ENCODE measurements at regions not wholly inside any gene's neighbourhood (a gene's known extent, or its start where the extent isn't known, plus 50 kb on each side); places are given as distances from the start of the nearest gene placed in this dataset.

GRCh38 chr5:57705769-57706168, 223.2 kb upstream of the ACTBL2 start:
- DNase-seq (ENCODE audit: low read depth): no peak

GRCh38 chr5:57703721-57704120, 221.1 kb upstream of the ACTBL2 start:
- DNase-seq (ENCODE audit: low read depth): no peak

- DNase-seq (ENCODE audit: low read depth): no peak
Measured at GRCh38 chr5:57700484-57700883, 217.9 kb upstream of the ACTBL2 start.

- DNase-seq (ENCODE audit: low read depth): no peak
Measured at GRCh38 chr5:57700072-57700471, 217.5 kb upstream of the ACTBL2 start.

GRCh38 chr5:57698802-57699201, 216.2 kb upstream of the ACTBL2 start:
- DNase-seq (ENCODE audit: low read depth): no peak

- DNase-seq (ENCODE audit: low read depth): no peak
Measured at GRCh38 chr5:57698086-57698485, 215.5 kb upstream of the ACTBL2 start.

- no peak for DNase-seq (ENCODE audit: low read depth)
Measured at GRCh38 chr5:57696825-57697570, 214.4 kb upstream of the ACTBL2 start.

- no peak for DNase-seq (ENCODE audit: low read depth)
Measured at GRCh38 chr5:57696389-57696769, 213.8 kb upstream of the ACTBL2 start.

GRCh38 chr5:57695706-57696388, 213.2 kb upstream of the ACTBL2 start:
- no peak for DNase-seq (ENCODE audit: low read depth)

GRCh38 chr5:57695179-57695578, 212.6 kb upstream of the ACTBL2 start:
- DNase-seq (ENCODE audit: low read depth): no peak

GRCh38 chr5:57693488-57694305, 211.1 kb upstream of the ACTBL2 start:
- DNase-seq (ENCODE audit: low read depth): no peak

GRCh38 chr5:57692582-57693487, 210.2 kb upstream of the ACTBL2 start:
- DNase-seq (ENCODE audit: low read depth): peak; percentile 84

- DNase-seq (ENCODE audit: low read depth): no peak
Measured at GRCh38 chr5:57690724-57691123, 208.1 kb upstream of the ACTBL2 start.

GRCh38 chr5:57687596-57687995, 205.0 kb upstream of the ACTBL2 start:
- peak; percentile 22 for DNase-seq (ENCODE audit: low read depth)

GRCh38 chr5:57685516-57686255, 203.1 kb upstream of the ACTBL2 start:
- no peak for DNase-seq (ENCODE audit: low read depth)

- DNase-seq (ENCODE audit: low read depth): no peak
Measured at GRCh38 chr5:57684299-57684702, 201.7 kb upstream of the ACTBL2 start.

- peak; percentile 5 for DNase-seq (ENCODE audit: low read depth)
Measured at GRCh38 chr5:57683036-57683630, 200.5 kb upstream of the ACTBL2 start.

GRCh38 chr5:57681942-57682341, 199.3 kb upstream of the ACTBL2 start:
- DNase-seq (ENCODE audit: low read depth): no peak

GRCh38 chr5:57680686-57681085, 198.1 kb upstream of the ACTBL2 start:
- DNase-seq (ENCODE audit: low read depth): no peak

- DNase-seq (ENCODE audit: low read depth): no peak
Measured at GRCh38 chr5:57677235-57677634, 194.6 kb upstream of the ACTBL2 start.

Measured in fibroblast of the conjunctiva (primary cell).